GM12892 (cell line): ENCODE measurements at regions not wholly inside any gene's neighbourhood (a gene's known extent, or its start where the extent isn't known, plus 50 kb on each side); places are given as distances from the start of the nearest gene placed in this dataset.

ENCODE experiments used
- POLR2A ChIP-seq: IDR thresholded peaks from 2 replicates; pipeline ENCODE4 v1.6.1; 2011; ENCODE audit warnings: low read depth, low read length, control low read depth
- POLR2AphosphoS5 ChIP-seq: IDR thresholded peaks from 2 replicates; pipeline ENCODE4 v1.6.1; 2011; ENCODE audit warnings: low read depth, low read length, control low read depth
- TAF1 ChIP-seq: IDR thresholded peaks from 2 replicates; pipeline ENCODE4 v1.6.1; 2011; ENCODE audit warnings: low read depth, mild to moderate bottlenecking, control low read depth, low read length, borderline replicate concordance

- no peak for TF ChIP-seq POLR2A
- no peak for TF ChIP-seq TAF1
- no peak for TF ChIP-seq POLR2AphosphoS5
Measured at GRCh38 chr2:217207699-217208010, 347.8 kb upstream of the TNP1 start.
